HCT116 (cell line): ENCODE measurements at regions not wholly inside any gene's neighbourhood (a gene's known extent, or its start where the extent isn't known, plus 50 kb on each side); places are given as distances from the start of the nearest gene placed in this dataset.

Experiments used
- ATAC-seq: fragments of 200-7000 bp; cut with Tn5 transposase; 2 replicates; pipeline ENCODE4 v1.9.1; 2020; ENCODE audit warnings: mild to moderate bottlenecking, moderate library complexity
- BruUV-seq: library from RNA; stranded (reverse); fragments of 400-500 nt; replicated peaks from 2 replicates; lab custom pipeline; 2021; lab: Mats Ljungman, UMichigan
- CTCF ChIA-PET: fragments of 300-600 bp; sonication (Branson Sonifier 250); formaldehyde crosslinking; loops from one replicate; lab custom pipeline; 2021; ENCODE audit warnings: antibody characterized with exemption; lab: Charles Lee
- POLR2A ChIA-PET: fragments of 300-600, 350-600 bp; sonication (Branson Sonifier 250); formaldehyde crosslinking; loops from one replicate; lab custom pipeline; 2021; ENCODE audit warnings: antibody characterized with exemption; lab: Charles Lee
- RAD21 ChIA-PET, 2 experiments: fragments of 300-600 bp; sonication (Branson Sonifier 250); formaldehyde crosslinking; loops; one replicate each; lab custom pipeline; 2023; ENCODE audit warnings: low total read pairs in 2 of 2; ENCODE audit not compliant: uncharacterized antibody in 2 of 2, unreplicated experiment in 2 of 2, low non-redundant PET in 1 of 2; lab: Charles Lee
- DNase-seq: peaks from one replicate; pipeline ENCODE4 v3.0.0-alpha.2; 2010; ENCODE audit warnings: low read depth, low spot score
- H2AFZ ChIP-seq: fragments of 200-600 bp; shearing (Covaris generic), sonication (generic); 2 replicates; pipeline ENCODE4 v1.6.1; 2017; ENCODE audit warnings: low read depth, mixed run types, mixed read lengths, antibody characterized with exemption, low read length; ENCODE audit not compliant: poor library complexity, severe bottlenecking
- H3K27ac ChIP-seq: 2 replicates; pipeline ENCODE4 v1.5.1; 2012; ENCODE audit warnings: low read depth, low read length
- H3K27me3 ChIP-seq: fragments of 200-600 bp; sonication (generic); 2 replicates; pipeline ENCODE4 v1.6.1; 2016; ENCODE audit warnings: mixed run types, low read length, mixed read lengths; ENCODE audit not compliant: insufficient read depth
- H3K36me3 ChIP-seq, 2 experiments: fragments of 200-500 bp in 1 of 2; fragments of 200-600 bp in 1 of 2; sonication (Bioruptor generic) in 1 of 2; sonication (generic) in 1 of 2; 2 replicates each; pipeline versions ENCODE4 v1.5.1 to v1.6.1; 2014 to 2016; ENCODE audit warnings: low read length in 2 of 2, inconsistent platforms in 1 of 2, mixed read lengths in 1 of 2, mixed run types in 1 of 2; ENCODE audit not compliant: insufficient read depth in 2 of 2, control insufficient read depth in 1 of 2
- H3K4me1 ChIP-seq, 2 experiments: fragments of 200-600 bp in 1 of 2; sonication (generic) in 1 of 2; 2 replicates each; pipeline versions ENCODE4 v1.5.1 to v1.6.1; 2012 to 2017; ENCODE audit warnings: low read length in 2 of 2, inconsistent platforms in 1 of 2, mild to moderate bottlenecking in 1 of 2, mixed read lengths in 1 of 2, mixed run types in 1 of 2, moderate library complexity in 1 of 2; ENCODE audit not compliant: insufficient read depth in 2 of 2, control insufficient read depth in 1 of 2
- H3K4me2 ChIP-seq: fragments of 200-600 bp; sonication (generic); 2 replicates; pipeline ENCODE4 v1.6.1; 2017; ENCODE audit warnings: mixed run types, low read length, mixed read lengths
- H3K4me3 ChIP-seq, 2 experiments: fragments of 200-600 bp in 1 of 2; sonication (generic) in 1 of 2; replicated peaks in 1 of 2; 2 replicates each; pipeline ENCODE4 v1.5.1; 2011 to 2016; ENCODE audit warnings: low read length in 2 of 2, control low read depth in 1 of 2, low read depth in 1 of 2, mild to moderate bottlenecking in 1 of 2, mixed read lengths in 1 of 2, mixed run types in 1 of 2
- H3K79me2 ChIP-seq: fragments of 200-600 bp; sonication (generic); 2 replicates; pipeline ENCODE4 v1.6.1; 2017; ENCODE audit warnings: mild to moderate bottlenecking, mixed run types, low read length, moderate library complexity, mixed read lengths; ENCODE audit not compliant: insufficient read depth
- H3K9ac ChIP-seq: fragments of 200-600 bp; sonication (generic); 2 replicates; pipeline ENCODE4 v1.6.1; 2016; ENCODE audit warnings: low read length, mixed read lengths
- H3K9me2 ChIP-seq: fragments of 200-600 bp; sonication (generic), shearing (Covaris generic); 2 replicates; pipeline ENCODE4 v1.6.1; 2017; ENCODE audit warnings: mixed run types, mild to moderate bottlenecking, moderate library complexity; ENCODE audit not compliant: insufficient read depth
- H3K9me3 ChIP-seq, 2 experiments: fragments of 200-500 bp in 1 of 2; fragments of 200-600 bp in 1 of 2; sonication (Bioruptor generic) in 1 of 2; sonication (generic) in 1 of 2; 2 replicates each; pipeline ENCODE4 v1.6.1; 2014 to 2017; ENCODE audit warnings: low read length in 2 of 2, mixed read lengths in 2 of 2, inconsistent platforms in 1 of 2, low read depth in 1 of 2, mild to moderate bottlenecking in 1 of 2, mixed run types in 1 of 2, moderate library complexity in 1 of 2; ENCODE audit not compliant: control insufficient read depth in 1 of 2, insufficient read depth in 1 of 2
- H4K20me1 ChIP-seq: fragments of 200-600 bp; sonication (generic), shearing (Covaris generic); 2 replicates; pipeline ENCODE4 v1.6.1; 2017; ENCODE audit warnings: mixed run types, mild to moderate bottlenecking, moderate library complexity; ENCODE audit not compliant: insufficient read depth
- CEBPB ChIP-seq: IDR thresholded peaks from 2 replicates; pipeline ENCODE4 v1.6.1; 2012; ENCODE audit warnings: low read depth
- CTCF ChIP-seq, 3 experiments: fragments of 200-600 bp in 1 of 3; sonication (generic) in 1 of 3; IDR thresholded peaks in 2 of 3; conservative IDR thresholded peaks in 1 of 3; 2 replicates each; pipeline ENCODE4 v1.5.1; 2012 to 2017; ENCODE audit warnings: low read depth in 2 of 3, low read length in 2 of 3, antibody characterized with exemption in 1 of 3, borderline replicate concordance in 1 of 3, control low read depth in 1 of 3, mild to moderate bottlenecking in 1 of 3, mixed read lengths in 1 of 3, mixed run types in 1 of 3, moderate library complexity in 1 of 3; ENCODE audit not compliant: insufficient read depth in 1 of 3
- EZH2 ChIP-seq: fragments of 200-600 bp; sonication (generic); IDR thresholded peaks from 2 replicates; pipeline ENCODE4 v1.6.1; 2017; ENCODE audit warnings: antibody characterized with exemption, mixed run types
- EZH2phosphoT487 ChIP-seq: fragments of 200-600 bp; IDR thresholded peaks from 2 replicates; pipeline ENCODE4 v1.6.1; 2018; ENCODE audit warnings: antibody characterized with exemption, borderline replicate concordance
- FOSL1 ChIP-seq: IDR thresholded peaks from 2 replicates; pipeline ENCODE4 v1.6.1; 2012; ENCODE audit warnings: low read depth
- JUND ChIP-seq: IDR thresholded peaks from 2 replicates; pipeline ENCODE4 v1.6.1; 2012
- MAX ChIP-seq: IDR thresholded peaks from 2 replicates; pipeline ENCODE4 v1.6.1; 2012
- POLR2A ChIP-seq: IDR thresholded peaks from 2 replicates; pipeline ENCODE4 v1.7.0; 2011; ENCODE audit warnings: borderline replicate concordance; ENCODE audit not compliant: insufficient read depth, insufficient read length; ENCODE audit errors: extremely low read depth
- RAD21 ChIP-seq: IDR thresholded peaks from 2 replicates; pipeline ENCODE4 v1.6.1; 2012; ENCODE audit warnings: low read depth, mild to moderate bottlenecking
- SP1 ChIP-seq: IDR thresholded peaks from 2 replicates; pipeline ENCODE4 v1.6.1; 2012; ENCODE audit warnings: low read depth
- YY1 ChIP-seq: IDR thresholded peaks from 2 replicates; pipeline ENCODE4 v1.6.1; 2011; ENCODE audit warnings: low read length, low read depth, moderate library complexity, mild to moderate bottlenecking; ENCODE audit not compliant: insufficient replicate concordance; ENCODE audit errors: extremely low read depth
- ZFX ChIP-seq: fragments of 450-650 bp; IDR thresholded peaks from 2 replicates; pipeline ENCODE4 v1.6.1; 2017
- ZNF274 ChIP-seq: fragments of 200-500 bp; sonication (Bioruptor generic); IDR thresholded peaks from 2 replicates; pipeline ENCODE4 v1.6.1; 2014; ENCODE audit warnings: mild to moderate bottlenecking, low read depth, low read length, inconsistent platforms
- intact Hi-C: fragments of 100-400 bp; cut with micrococcal nuclease; formaldehyde crosslinking; loops from 2 replicates; pipeline ENCODE4 v1.10.0; 2022
- TF ChIP-seq, protein P1 (sequence below): IDR thresholded peaks from 2 replicates; pipeline ENCODE4 v1.6.1; 2011; ENCODE audit warnings: mild to moderate bottlenecking, low read length, moderate library complexity; ENCODE audit not compliant: insufficient replicate concordance; ENCODE audit errors: extremely low read depth
- TF ChIP-seq, protein P2 (sequence below): IDR thresholded peaks from 2 replicates; pipeline ENCODE4 v1.6.1; 2012
- TF ChIP-seq, protein P3 (sequence below): IDR thresholded peaks from 2 replicates; pipeline ENCODE4 v1.6.1; 2012; ENCODE audit warnings: low read depth

- ATAC-seq (no peak), DNase-seq (no peak)
- RAD21 ChIA-PET = no interaction called here
- Histone ChIP-seq H3K79me2 (no peaks in the 10 kb centered on the region), H3K9ac (no peak overlapping the region), H3K36me3 (no peaks in the 10 kb centered on the region), H4K20me1 (no peaks in the 10 kb centered on the region), H3K9me3 (no peaks in the 10 kb centered on the region), H3K9me2 (no peaks in the 10 kb centered on the region), H3K27me3 (no peaks in the 10 kb centered on the region), H2AFZ (no peak overlapping the region), H3K27ac (no peak overlapping the region), H3K4me3 (no peak overlapping the region), H3K4me1 (no peaks in the 10 kb centered on the region), H3K4me2 (no peak overlapping the region)
- BruUV-seq = no TSS peak
- CTCF ChIA-PET = interaction anchor here (1.2 kb wide), 1 partner anchor 17 kb away, joined by 3 read pairs; no protein-coding TSS in a partner anchor
- POLR2A ChIA-PET = no interaction called here
- no peak for TF ChIP-seq MAX
- TF ChIP-seq, protein P1, sequence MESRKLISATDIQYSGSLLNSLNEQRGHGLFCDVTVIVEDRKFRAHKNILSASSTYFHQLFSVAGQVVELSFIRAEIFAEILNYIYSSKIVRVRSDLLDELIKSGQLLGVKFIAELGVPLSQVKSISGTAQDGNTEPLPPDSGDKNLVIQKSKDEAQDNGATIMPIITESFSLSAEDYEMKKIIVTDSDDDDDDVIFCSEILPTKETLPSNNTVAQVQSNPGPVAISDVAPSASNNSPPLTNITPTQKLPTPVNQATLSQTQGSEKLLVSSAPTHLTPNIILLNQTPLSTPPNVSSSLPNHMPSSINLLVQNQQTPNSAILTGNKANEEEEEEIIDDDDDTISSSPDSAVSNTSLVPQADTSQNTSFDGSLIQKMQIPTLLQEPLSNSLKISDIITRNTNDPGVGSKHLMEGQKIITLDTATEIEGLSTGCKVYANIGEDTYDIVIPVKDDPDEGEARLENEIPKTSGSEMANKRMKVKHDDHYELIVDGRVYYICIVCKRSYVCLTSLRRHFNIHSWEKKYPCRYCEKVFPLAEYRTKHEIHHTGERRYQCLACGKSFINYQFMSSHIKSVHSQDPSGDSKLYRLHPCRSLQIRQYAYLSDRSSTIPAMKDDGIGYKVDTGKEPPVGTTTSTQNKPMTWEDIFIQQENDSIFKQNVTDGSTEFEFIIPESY = no peak
- no peak for TF ChIP-seq YY1
- no peak for TF ChIP-seq EZH2phosphoT487
- TF ChIP-seq ZFX = no peak
- TF ChIP-seq SP1 = no peak
- no peak for TF ChIP-seq POLR2A
- TF ChIP-seq RAD21 = no peak
- TF ChIP-seq CEBPB = no peak
- TF ChIP-seq, protein P2, sequence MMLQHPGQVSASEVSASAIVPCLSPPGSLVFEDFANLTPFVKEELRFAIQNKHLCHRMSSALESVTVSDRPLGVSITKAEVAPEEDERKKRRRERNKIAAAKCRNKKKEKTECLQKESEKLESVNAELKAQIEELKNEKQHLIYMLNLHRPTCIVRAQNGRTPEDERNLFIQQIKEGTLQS = no peak
- TF ChIP-seq FOSL1 = no peak
- TF ChIP-seq ZNF274 = no peak
- TF ChIP-seq EZH2 = no peak
- TF ChIP-seq CTCF (IDR thresholded peaks at IDR 0.05 in 2 of 3, conservative IDR thresholded peaks at IDR 0.05 in 1 of 3; ENCODE audit: borderline replicate concordance in 1 of 3, insufficient read depth in 1 of 3, low read depth in 2 of 3, low read length in 2 of 3) = no peak
- no peak for TF ChIP-seq JUND
- TF ChIP-seq, protein P3, sequence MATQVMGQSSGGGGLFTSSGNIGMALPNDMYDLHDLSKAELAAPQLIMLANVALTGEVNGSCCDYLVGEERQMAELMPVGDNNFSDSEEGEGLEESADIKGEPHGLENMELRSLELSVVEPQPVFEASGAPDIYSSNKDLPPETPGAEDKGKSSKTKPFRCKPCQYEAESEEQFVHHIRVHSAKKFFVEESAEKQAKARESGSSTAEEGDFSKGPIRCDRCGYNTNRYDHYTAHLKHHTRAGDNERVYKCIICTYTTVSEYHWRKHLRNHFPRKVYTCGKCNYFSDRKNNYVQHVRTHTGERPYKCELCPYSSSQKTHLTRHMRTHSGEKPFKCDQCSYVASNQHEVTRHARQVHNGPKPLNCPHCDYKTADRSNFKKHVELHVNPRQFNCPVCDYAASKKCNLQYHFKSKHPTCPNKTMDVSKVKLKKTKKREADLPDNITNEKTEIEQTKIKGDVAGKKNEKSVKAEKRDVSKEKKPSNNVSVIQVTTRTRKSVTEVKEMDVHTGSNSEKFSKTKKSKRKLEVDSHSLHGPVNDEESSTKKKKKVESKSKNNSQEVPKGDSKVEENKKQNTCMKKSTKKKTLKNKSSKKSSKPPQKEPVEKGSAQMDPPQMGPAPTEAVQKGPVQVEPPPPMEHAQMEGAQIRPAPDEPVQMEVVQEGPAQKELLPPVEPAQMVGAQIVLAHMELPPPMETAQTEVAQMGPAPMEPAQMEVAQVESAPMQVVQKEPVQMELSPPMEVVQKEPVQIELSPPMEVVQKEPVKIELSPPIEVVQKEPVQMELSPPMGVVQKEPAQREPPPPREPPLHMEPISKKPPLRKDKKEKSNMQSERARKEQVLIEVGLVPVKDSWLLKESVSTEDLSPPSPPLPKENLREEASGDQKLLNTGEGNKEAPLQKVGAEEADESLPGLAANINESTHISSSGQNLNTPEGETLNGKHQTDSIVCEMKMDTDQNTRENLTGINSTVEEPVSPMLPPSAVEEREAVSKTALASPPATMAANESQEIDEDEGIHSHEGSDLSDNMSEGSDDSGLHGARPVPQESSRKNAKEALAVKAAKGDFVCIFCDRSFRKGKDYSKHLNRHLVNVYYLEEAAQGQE = no peak
- intact Hi-C loops = loop anchor here (2.0 to 10.0 kb wide), 7 partner anchors 207 to 1211 kb away; no protein-coding TSS in a partner anchor
Observed at GRCh38 chr11:32172041-32172847, 81.4 kb downstream of the RCN1 start.
